GM23338 (cell line): ENCODE measurements at regions not wholly inside any gene's neighbourhood (a gene's known extent, or its start where the extent isn't known, plus 50 kb on each side); places are given as distances from the start of the nearest gene placed in this dataset.

Experiments
- CTCF ChIP-seq, 2 experiments: fragments of 200-600 bp in 1 of 2; sonication (generic) in 1 of 2; conservative IDR thresholded peaks; 2 replicates each; pipeline versions ENCODE4 v1.5.1 to v1.6.1; 2016 to 2017; ENCODE audit warnings: antibody characterized with exemption in 2 of 2, low read depth in 2 of 2, mild to moderate bottlenecking in 2 of 2, moderate library complexity in 1 of 2
- EZH2 ChIP-seq: fragments of 200-600 bp; sonication (generic); IDR thresholded peaks from one replicate; pipeline ENCODE4 v1.8.0; 2017; ENCODE audit warnings: antibody characterized with exemption, mild to moderate bottlenecking, low read depth; ENCODE audit not compliant: unreplicated experiment
- TF ChIP-seq, protein P1 (sequence below): IDR thresholded peaks from 2 replicates; pipeline ENCODE4 v1.6.1; 2016; ENCODE audit warnings: antibody characterized with exemption

- TF ChIP-seq, protein P1, sequence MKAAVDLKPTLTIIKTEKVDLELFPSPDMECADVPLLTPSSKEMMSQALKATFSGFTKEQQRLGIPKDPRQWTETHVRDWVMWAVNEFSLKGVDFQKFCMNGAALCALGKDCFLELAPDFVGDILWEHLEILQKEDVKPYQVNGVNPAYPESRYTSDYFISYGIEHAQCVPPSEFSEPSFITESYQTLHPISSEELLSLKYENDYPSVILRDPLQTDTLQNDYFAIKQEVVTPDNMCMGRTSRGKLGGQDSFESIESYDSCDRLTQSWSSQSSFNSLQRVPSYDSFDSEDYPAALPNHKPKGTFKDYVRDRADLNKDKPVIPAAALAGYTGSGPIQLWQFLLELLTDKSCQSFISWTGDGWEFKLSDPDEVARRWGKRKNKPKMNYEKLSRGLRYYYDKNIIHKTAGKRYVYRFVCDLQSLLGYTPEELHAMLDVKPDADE, result no peak
- TF ChIP-seq CTCF (conservative IDR thresholded peaks at IDR 0.05; ENCODE audit: low read depth in 2 of 2) (no peak), EZH2 (no peak)
Measured at GRCh38 chr13:70856711-70857110, 748.5 kb upstream of the KLHL1 start.
